DND-41 (cell line): ENCODE measurements at regions not wholly inside any gene's neighbourhood (a gene's known extent, or its start where the extent isn't known, plus 50 kb on each side); places are given as distances from the start of the nearest gene placed in this dataset.

Experiments used
- ATAC-seq: fragments of 200-7000 bp; cut with Tn5 transposase; 3 replicates; pipeline ENCODE4 v1.9.1; 2021; ENCODE audit warnings: low read depth; ENCODE audit not compliant: insufficient read depth
- DNase-seq: peaks from one replicate; pipeline ENCODE4 v3.0.0-alpha.2; 2020
- H2AFZ ChIP-seq: 2 replicates; pipeline ENCODE4 v1.6.0; 2012; ENCODE audit warnings: low read depth, low read length
- H3K27ac ChIP-seq: 2 replicates; pipeline ENCODE4 v1.5.1; 2012; ENCODE audit warnings: low read length, inconsistent platforms
- H3K27me3 ChIP-seq: fragments of 200-600 bp; sonication (generic); 2 replicates; pipeline ENCODE4 v1.6.0; 2012; ENCODE audit warnings: low read length, mild to moderate bottlenecking, inconsistent platforms; ENCODE audit not compliant: insufficient read depth, poor library complexity
- H3K36me3 ChIP-seq: 2 replicates; pipeline ENCODE4 v1.5.1; 2012; ENCODE audit warnings: low read length, inconsistent platforms; ENCODE audit not compliant: insufficient read depth
- H3K4me1 ChIP-seq: 2 replicates; pipeline ENCODE4 v1.5.1; 2012; ENCODE audit warnings: mild to moderate bottlenecking, low read length; ENCODE audit not compliant: insufficient read depth
- H3K4me2 ChIP-seq: 2 replicates; pipeline ENCODE4 v1.6.0; 2012; ENCODE audit warnings: mild to moderate bottlenecking, moderate library complexity, low read length, inconsistent platforms; ENCODE audit not compliant: insufficient read depth
- H3K4me3 ChIP-seq, 2 experiments: fragments of 200-600 bp in 1 of 2; shearing (Covaris generic) in 1 of 2; 2 replicates each; pipeline ENCODE4 v1.5.1; 2012 to 2016; ENCODE audit warnings: inconsistent platforms in 2 of 2, low read length in 2 of 2, mild to moderate bottlenecking in 2 of 2, low read depth in 1 of 2, moderate library complexity in 1 of 2
- H3K79me2 ChIP-seq: 2 replicates; pipeline ENCODE4 v1.6.0; 2012; ENCODE audit warnings: low read length, inconsistent platforms; ENCODE audit not compliant: insufficient read depth
- H3K9ac ChIP-seq: 2 replicates; pipeline ENCODE4 v1.6.0; 2012; ENCODE audit warnings: low read depth, mild to moderate bottlenecking, inconsistent platforms, low read length, moderate library complexity
- H3K9me3 ChIP-seq: 2 replicates; pipeline ENCODE4 v1.5.1; 2012; ENCODE audit warnings: low read length, moderate library complexity, mild to moderate bottlenecking, inconsistent platforms; ENCODE audit not compliant: insufficient read depth, severe bottlenecking
- H4K20me1 ChIP-seq: 2 replicates; pipeline ENCODE4 v1.6.0; 2012; ENCODE audit warnings: low read length; ENCODE audit not compliant: insufficient read depth
- EZH2 ChIP-seq: IDR thresholded peaks from 3 replicates; pipeline ENCODE4 v1.6.1; 2012; ENCODE audit warnings: borderline replicate concordance, low read depth, mild to moderate bottlenecking, moderate library complexity, low read length, inconsistent platforms; ENCODE audit not compliant: severe bottlenecking
- TF ChIP-seq, protein P1 (sequence below): IDR thresholded peaks from 2 replicates; pipeline ENCODE4 v1.5.1; 2012; ENCODE audit warnings: borderline replicate concordance, low read length, moderate library complexity, mild to moderate bottlenecking; ENCODE audit not compliant: poor library complexity, severe bottlenecking; ENCODE audit errors: extremely low read depth

DNA sequence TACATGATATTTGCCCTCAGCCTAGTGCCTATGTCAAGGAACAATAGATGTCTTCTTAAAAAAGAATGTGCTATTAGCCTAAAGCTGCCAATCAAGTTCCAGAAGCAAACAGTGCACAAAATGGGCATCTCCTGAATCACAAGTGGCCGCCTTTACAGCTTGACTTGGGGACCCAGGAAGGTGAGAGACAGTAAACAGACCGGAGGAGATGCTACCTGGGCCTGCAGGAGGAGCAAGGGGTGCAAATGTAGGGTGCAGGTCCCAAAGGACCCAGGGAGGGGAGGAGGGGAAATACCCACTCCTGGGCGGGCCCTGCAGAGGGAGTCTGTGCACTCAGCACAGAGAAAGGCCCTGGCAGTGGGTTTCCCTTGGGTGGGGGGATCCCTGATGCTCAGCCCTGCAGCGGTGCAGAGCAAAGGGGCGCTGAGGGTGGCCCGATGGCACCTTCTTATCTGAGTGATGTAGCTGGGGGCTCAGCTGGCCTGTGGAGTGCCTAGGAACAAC lies 147.7 kb downstream of the WDR11 start:
- no peak for TF ChIP-seq EZH2
- TF ChIP-seq, protein P1, sequence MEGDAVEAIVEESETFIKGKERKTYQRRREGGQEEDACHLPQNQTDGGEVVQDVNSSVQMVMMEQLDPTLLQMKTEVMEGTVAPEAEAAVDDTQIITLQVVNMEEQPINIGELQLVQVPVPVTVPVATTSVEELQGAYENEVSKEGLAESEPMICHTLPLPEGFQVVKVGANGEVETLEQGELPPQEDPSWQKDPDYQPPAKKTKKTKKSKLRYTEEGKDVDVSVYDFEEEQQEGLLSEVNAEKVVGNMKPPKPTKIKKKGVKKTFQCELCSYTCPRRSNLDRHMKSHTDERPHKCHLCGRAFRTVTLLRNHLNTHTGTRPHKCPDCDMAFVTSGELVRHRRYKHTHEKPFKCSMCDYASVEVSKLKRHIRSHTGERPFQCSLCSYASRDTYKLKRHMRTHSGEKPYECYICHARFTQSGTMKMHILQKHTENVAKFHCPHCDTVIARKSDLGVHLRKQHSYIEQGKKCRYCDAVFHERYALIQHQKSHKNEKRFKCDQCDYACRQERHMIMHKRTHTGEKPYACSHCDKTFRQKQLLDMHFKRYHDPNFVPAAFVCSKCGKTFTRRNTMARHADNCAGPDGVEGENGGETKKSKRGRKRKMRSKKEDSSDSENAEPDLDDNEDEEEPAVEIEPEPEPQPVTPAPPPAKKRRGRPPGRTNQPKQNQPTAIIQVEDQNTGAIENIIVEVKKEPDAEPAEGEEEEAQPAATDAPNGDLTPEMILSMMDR: no peak
- H2AFZ ChIP-seq: no peak overlapping the region
- H3K4me2 ChIP-seq: no peak overlapping the region
- no peak overlapping the region for H3K9ac ChIP-seq
- no peaks in the 10 kb centered on the region for H3K36me3 ChIP-seq
- H3K27ac ChIP-seq: no peak overlapping the region
- H3K27me3 ChIP-seq: no peaks in the 10 kb centered on the region
- no peaks in the 10 kb centered on the region for H3K4me1 ChIP-seq
- DNase-seq (no peak), ATAC-seq (no peak)
- H3K9me3 ChIP-seq: no peaks in the 10 kb centered on the region
- no peaks in the 10 kb centered on the region for H3K79me2 ChIP-seq
- H3K4me3 ChIP-seq: no peak overlapping the region
- no peaks in the 10 kb centered on the region for H4K20me1 ChIP-seq

DNA sequence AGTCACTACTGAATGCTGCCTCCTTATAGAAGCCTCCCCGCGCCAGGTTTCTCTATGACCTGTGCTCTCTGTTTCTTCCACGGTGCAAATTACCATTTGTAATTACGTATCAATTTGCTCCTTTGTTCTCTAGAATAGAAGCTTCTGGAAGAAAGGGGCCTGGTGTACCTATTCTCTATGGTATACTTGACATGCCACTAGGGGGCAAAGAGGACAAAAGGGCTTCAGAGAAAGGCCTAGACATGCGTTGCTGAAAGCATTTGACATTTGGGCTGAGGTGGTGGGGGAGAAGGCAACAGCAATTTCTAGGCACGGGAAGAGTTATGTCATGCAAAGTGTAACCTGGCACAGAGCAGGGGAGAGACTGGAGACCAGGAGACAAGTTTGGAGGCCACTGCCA lies 148.7 kb downstream of the WDR11 start:
- Histone ChIP-seq H3K4me1 (no peaks in the 10 kb centered on the region), H3K36me3 (no peaks in the 10 kb centered on the region), H3K4me3 (no peak overlapping the region), H3K27me3 (no peaks in the 10 kb centered on the region), H3K9me3 (no peaks in the 10 kb centered on the region), H3K9ac (no peak overlapping the region), H3K4me2 (no peak overlapping the region), H3K27ac (no peak overlapping the region), H3K79me2 (no peaks in the 10 kb centered on the region), H2AFZ (no peak overlapping the region), H4K20me1 (no peaks in the 10 kb centered on the region)
- no peak for DNase-seq
- no peak for TF ChIP-seq EZH2
- TF ChIP-seq, protein P1: peak; percentile 11
- ATAC-seq: no peak

DNA sequence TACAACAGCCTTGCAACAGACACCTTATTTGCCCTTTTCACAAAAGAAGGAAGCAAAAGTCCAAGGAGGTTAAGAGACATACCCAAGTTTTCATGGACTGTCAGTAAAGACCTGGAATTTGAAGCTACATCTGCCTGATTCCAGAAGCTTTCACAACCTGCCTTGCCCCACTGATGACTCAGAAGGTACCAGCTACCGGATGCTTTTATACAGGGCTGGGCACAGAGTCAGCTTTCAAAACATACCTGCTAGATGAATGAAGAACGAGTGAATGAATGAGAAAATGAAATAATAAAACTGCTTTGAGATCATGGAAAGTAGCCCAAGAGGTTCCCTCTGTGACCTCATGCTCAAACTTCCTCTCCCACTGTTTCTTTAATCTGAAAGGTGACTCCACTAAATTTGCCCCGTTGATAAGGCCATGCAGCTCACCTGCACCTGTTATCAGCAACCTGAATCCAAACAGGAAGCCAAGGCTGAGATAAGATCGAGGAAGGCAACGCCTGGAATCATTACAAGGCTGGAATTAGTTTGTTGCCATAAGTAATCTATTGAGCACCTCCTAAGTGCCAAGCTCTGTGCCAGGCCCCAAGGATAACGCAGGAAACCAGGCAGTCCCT lies 151.5 kb downstream of the WDR11 start:
- H3K27ac ChIP-seq: no peak overlapping the region
- no peak for ATAC-seq

More for the DNA sequence above, 151.5 kb downstream of the WDR11 start:
- TF ChIP-seq, protein P1: no peak
- TF ChIP-seq EZH2: no peak
- Histone ChIP-seq H3K4me1 (no peaks in the 10 kb centered on the region), H3K27me3 (no peaks in the 10 kb centered on the region), H4K20me1 (no peaks in the 10 kb centered on the region), H3K79me2 (no peaks in the 10 kb centered on the region), H3K4me2 (no peak overlapping the region), H3K9me3 (peaks cover 19% of the 10 kb centered on the region), H3K9ac (no peak overlapping the region), H3K4me3 (no peak overlapping the region), H2AFZ (no peak overlapping the region), H3K36me3 (no peaks in the 10 kb centered on the region)
- DNase-seq: no peak
